Loucy (cell line): ENCODE measurements at regions not wholly inside any gene's neighbourhood (a gene's known extent, or its start where the extent isn't known, plus 50 kb on each side); places are given as distances from the start of the nearest gene placed in this dataset.

Experiments
- EZH2phosphoT487 ChIP-seq: fragments of 200-600 bp; IDR thresholded peaks from 2 replicates; pipeline ENCODE4 v1.6.1; 2018; ENCODE audit warnings: antibody characterized with exemption, mild to moderate bottlenecking, moderate library complexity, borderline replicate concordance
- TF ChIP-seq, protein P1 (sequence below): fragments of 200-600 bp; sonication (generic); conservative IDR thresholded peaks from 2 replicates; pipeline ENCODE4 v1.5.1; 2014; ENCODE audit warnings: mild to moderate bottlenecking, antibody characterized with exemption, low read length

DNA sequence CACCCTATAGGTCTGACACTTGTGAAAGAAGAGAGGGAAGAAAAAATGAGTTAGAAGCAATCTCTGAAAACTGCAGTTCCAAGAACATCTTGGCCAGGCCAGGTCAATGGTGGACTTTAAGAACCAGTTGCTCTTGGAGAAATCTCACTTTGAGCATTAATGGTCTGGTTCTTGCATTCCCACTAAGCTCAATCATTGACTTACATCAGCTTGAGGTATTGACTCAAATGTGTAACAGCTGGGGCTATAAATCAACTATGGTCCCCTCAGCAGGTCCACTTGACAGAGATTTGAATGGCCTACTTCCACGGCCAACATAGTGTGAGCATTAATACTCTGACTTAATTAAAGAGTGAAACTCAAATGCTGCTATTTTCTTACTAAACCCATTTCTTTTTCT is 357.8 kb upstream of the RGMB start:
- TF ChIP-seq, protein P1, sequence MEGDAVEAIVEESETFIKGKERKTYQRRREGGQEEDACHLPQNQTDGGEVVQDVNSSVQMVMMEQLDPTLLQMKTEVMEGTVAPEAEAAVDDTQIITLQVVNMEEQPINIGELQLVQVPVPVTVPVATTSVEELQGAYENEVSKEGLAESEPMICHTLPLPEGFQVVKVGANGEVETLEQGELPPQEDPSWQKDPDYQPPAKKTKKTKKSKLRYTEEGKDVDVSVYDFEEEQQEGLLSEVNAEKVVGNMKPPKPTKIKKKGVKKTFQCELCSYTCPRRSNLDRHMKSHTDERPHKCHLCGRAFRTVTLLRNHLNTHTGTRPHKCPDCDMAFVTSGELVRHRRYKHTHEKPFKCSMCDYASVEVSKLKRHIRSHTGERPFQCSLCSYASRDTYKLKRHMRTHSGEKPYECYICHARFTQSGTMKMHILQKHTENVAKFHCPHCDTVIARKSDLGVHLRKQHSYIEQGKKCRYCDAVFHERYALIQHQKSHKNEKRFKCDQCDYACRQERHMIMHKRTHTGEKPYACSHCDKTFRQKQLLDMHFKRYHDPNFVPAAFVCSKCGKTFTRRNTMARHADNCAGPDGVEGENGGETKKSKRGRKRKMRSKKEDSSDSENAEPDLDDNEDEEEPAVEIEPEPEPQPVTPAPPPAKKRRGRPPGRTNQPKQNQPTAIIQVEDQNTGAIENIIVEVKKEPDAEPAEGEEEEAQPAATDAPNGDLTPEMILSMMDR: no peak
- TF ChIP-seq EZH2phosphoT487: no peak
